GM13977 (cell line): ENCODE measurements at regions not wholly inside any gene's neighbourhood (a gene's known extent, or its start where the extent isn't known, plus 50 kb on each side); places are given as distances from the start of the nearest gene placed in this dataset.

Experiments used
- DNase-seq: peaks from one replicate; pipeline ENCODE4 v3.0.0; 2012; ENCODE audit warnings: low spot score
- in situ Hi-C: fragments of 300-500 bp; cut with MboI; formaldehyde crosslinking; loops from one replicate; pipeline ENCODE4 v1.12.0; 2022; ENCODE audit warnings: low sequenced_read_pairs, low pct_unique_long_range_greater_than_20kb, mixed read lengths, inconsistent platforms; ENCODE audit not compliant: unreplicated experiment
- TF ChIP-seq, protein P1 (sequence below): IDR thresholded peaks from 2 replicates; pipeline ENCODE4 v1.5.1; 2012; ENCODE audit warnings: mild to moderate bottlenecking, control low read depth; ENCODE audit not compliant: insufficient read depth; ENCODE audit errors: extremely low read depth, missing control alignments

GRCh38 chr21:19236209-19236608 is 832.6 kb upstream of the TMPRSS15 start:
- TF ChIP-seq, protein P1, sequence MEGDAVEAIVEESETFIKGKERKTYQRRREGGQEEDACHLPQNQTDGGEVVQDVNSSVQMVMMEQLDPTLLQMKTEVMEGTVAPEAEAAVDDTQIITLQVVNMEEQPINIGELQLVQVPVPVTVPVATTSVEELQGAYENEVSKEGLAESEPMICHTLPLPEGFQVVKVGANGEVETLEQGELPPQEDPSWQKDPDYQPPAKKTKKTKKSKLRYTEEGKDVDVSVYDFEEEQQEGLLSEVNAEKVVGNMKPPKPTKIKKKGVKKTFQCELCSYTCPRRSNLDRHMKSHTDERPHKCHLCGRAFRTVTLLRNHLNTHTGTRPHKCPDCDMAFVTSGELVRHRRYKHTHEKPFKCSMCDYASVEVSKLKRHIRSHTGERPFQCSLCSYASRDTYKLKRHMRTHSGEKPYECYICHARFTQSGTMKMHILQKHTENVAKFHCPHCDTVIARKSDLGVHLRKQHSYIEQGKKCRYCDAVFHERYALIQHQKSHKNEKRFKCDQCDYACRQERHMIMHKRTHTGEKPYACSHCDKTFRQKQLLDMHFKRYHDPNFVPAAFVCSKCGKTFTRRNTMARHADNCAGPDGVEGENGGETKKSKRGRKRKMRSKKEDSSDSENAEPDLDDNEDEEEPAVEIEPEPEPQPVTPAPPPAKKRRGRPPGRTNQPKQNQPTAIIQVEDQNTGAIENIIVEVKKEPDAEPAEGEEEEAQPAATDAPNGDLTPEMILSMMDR = no peak
- DNase-seq = no peak
- in situ Hi-C loops = no loop called here

DNA sequence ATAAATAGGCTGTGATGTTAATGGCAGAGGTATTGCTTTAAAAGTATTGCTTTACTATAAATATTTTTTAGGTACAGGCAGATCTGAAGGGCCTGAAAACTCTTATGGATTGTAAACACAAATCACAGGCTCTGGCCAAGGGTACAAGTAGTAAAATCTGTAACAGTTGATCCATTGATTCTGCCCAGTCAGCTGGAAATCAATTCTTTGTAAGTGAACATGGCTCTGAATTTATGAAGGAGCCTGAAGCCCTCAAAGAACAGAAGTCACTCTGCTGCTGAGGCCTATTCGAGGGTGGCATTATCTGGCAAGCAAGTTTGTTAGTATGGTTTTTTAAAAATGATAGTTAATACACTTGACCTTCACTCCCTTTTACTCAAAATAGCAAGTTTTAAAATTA is 834.0 kb upstream of the TMPRSS15 start:
- DNase-seq = no peak
- TF ChIP-seq, protein P1 = no peak
- in situ Hi-C loops = no loop called here

- DNase-seq = no peak
- in situ Hi-C loops = no loop called here
- TF ChIP-seq, protein P1 = no peak
These were observed 836.1 kb upstream of the TMPRSS15 start for GRCh38 chr21:19239696-19240095.

- in situ Hi-C loops = no loop called here
These were observed 841.1 kb upstream of the TMPRSS15 start for GRCh38 chr21:19244502-19245187.

GRCh38 chr21:19245188-19245580 is 841.6 kb upstream of the TMPRSS15 start:
- TF ChIP-seq, protein P1 = no peak
- in situ Hi-C loops = no loop called here
- DNase-seq = no peak

More at GRCh38 chr21:19244502-19245187, 841.1 kb upstream of the TMPRSS15 start:
- TF ChIP-seq, protein P1 = no peak
- no peak for DNase-seq

- DNase-seq = no peak
- in situ Hi-C loops = no loop called here
- TF ChIP-seq, protein P1 = no peak
These were observed 842.4 kb upstream of the TMPRSS15 start for GRCh38 chr21:19246018-19246417.
